Heart left ventricle (tissue), 13 donors: ENCODE measurements at regions not wholly inside any gene's neighbourhood (a gene's known extent, or its start where the extent isn't known, plus 50 kb on each side); places are given as distances from the start of the nearest gene placed in this dataset.

Experiments
- CTCF ChIP-seq, 12 donors: fragments of 200-600 bp; sonication (generic) in 4 of 12; IDR thresholded peaks; one replicate each; pipeline versions ENCODE4 v1.5.0 to v1.8.0; 2018 to 2022; ENCODE audit warnings: antibody characterized with exemption in 12 of 12, mild to moderate bottlenecking in 5 of 12
- POLR2A ChIP-seq, 2 donors: fragments of 450-650 bp; IDR thresholded peaks; one replicate each; pipeline ENCODE4 v1.6.1; 2017; ENCODE audit warnings: antibody characterized with exemption in 2 of 2, mild to moderate bottlenecking in 2 of 2, moderate library complexity in 2 of 2
- donor health status: ischemic (EF 13 %, LVEDD 7.1; RV severe dilation, severe dysfunction).
- donor health status: DM: no; HTN: yes; CAD: no.
- donor health status: DM: no; HTN: no; CAD: no.
- donor health status: ischemic (EF 25% LVEDD 6.9; RV normal size, moderate dysfunction).
- donor health status: ischemic (EF 25% LVEDD 5.7; RV mildly dilated, moderate dysfunction).
- donor health status: ischemic (EF 35%, LVEDD 5.7; RV mildly dilated, moderate dysfunction).
- donor health status: nonischemic (EF 11% LVEDD 7.7; RV severe dilation, severe dysfunction).
- donor health status: DM: yes; HTN: yes; CAD: no.
- donor health status: PGD.
- donor health status: ischemic (EF 29% LVEDD 5.4; RV normal size, mild dysfunction).
- donor health status: nonischemic (EF 23%, LVEDD 6.1; RV moderate dilation, normal function).

- TF ChIP-seq CTCF (IDR thresholded peaks at IDR 0.05) (no peak), POLR2A (IDR thresholded peaks at IDR 0.05) (no peak)
These were observed 493.1 kb downstream of the ANKRD50 start for GRCh38 chr4:124219389-124219788.
